GM23248 (cell line): ENCODE measurements at regions not wholly inside any gene's neighbourhood (a gene's known extent, or its start where the extent isn't known, plus 50 kb on each side); places are given as distances from the start of the nearest gene placed in this dataset.

ENCODE experiments used
- EZH2 ChIP-seq: fragments of 200-600 bp; sonication (generic); IDR thresholded peaks from 2 replicates; pipeline ENCODE4 v1.6.1; 2018; ENCODE audit warnings: antibody characterized with exemption, mild to moderate bottlenecking; ENCODE audit not compliant: insufficient read depth, poor library complexity, severe bottlenecking
- EZH2phosphoT487 ChIP-seq: fragments of 200-600 bp; sonication (generic); IDR thresholded peaks from 2 replicates; pipeline ENCODE4 v1.6.1; 2018; ENCODE audit warnings: antibody characterized with exemption, moderate library complexity, mild to moderate bottlenecking, low read depth; ENCODE audit not compliant: insufficient read depth

- TF ChIP-seq EZH2phosphoT487 (no peak), EZH2 (no peak)
These were observed 221.6 kb downstream of the RAD51AP2 start for GRCh38 chr2:17296686-17297085.
